ENCODE measurements at regions not wholly inside any gene's neighbourhood (a gene's known extent, or its start where the extent isn't known, plus 50 kb on each side); places are given as distances from the start of the nearest gene placed in this dataset.

- TF ChIP-seq, protein P1, sequence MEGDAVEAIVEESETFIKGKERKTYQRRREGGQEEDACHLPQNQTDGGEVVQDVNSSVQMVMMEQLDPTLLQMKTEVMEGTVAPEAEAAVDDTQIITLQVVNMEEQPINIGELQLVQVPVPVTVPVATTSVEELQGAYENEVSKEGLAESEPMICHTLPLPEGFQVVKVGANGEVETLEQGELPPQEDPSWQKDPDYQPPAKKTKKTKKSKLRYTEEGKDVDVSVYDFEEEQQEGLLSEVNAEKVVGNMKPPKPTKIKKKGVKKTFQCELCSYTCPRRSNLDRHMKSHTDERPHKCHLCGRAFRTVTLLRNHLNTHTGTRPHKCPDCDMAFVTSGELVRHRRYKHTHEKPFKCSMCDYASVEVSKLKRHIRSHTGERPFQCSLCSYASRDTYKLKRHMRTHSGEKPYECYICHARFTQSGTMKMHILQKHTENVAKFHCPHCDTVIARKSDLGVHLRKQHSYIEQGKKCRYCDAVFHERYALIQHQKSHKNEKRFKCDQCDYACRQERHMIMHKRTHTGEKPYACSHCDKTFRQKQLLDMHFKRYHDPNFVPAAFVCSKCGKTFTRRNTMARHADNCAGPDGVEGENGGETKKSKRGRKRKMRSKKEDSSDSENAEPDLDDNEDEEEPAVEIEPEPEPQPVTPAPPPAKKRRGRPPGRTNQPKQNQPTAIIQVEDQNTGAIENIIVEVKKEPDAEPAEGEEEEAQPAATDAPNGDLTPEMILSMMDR (IDR thresholded peaks at IDR 0.05): no peak
- no peak for TF ChIP-seq EZH2 (IDR thresholded peaks at IDR 0.05; ENCODE audit: borderline replicate concordance, insufficient read depth, low read depth, low read length, poor library complexity, severe bottlenecking)
These were observed 207.8 kb upstream of the LRATD1 start for GRCh38 chr2:14424478-14425390.

Data from B cell (primary cell).